ENCODE measurements at regions not wholly inside any gene's neighbourhood (a gene's known extent, or its start where the extent isn't known, plus 50 kb on each side); places are given as distances from the start of the nearest gene placed in this dataset.
"Not testable (repeated sequence)": the region's sequence is repeated elsewhere in the genome, so short reads cannot be mapped to it uniquely, and the experiment has no call there.

- Mint-ChIP-seq H3K27me3 (ENCODE audit: low read depth) (no peaks in the 10 kb centered on the region), H3K27ac (no peak overlapping the region), H3K4me1 (peaks cover 4% of the 10 kb centered on the region), H3K4me3 (no peak overlapping the region), H3K9me3 (no peaks in the 10 kb centered on the region), H3K36me3 (no peaks in the 10 kb centered on the region)
- no peak for ATAC-seq
- ChIA-PET POLR2A (no interaction called here), CTCF (no interaction called here)
- TF ChIP-seq ZNF671 (CRISPR knock-in tag; IDR thresholded peaks at IDR 0.05) = no peak
- no peak for DNase-seq (ENCODE audit: low spot score)
Measured at GRCh38 chr4:167868163-167868562, 224.2 kb upstream of the ANXA10 start.

DNA sequence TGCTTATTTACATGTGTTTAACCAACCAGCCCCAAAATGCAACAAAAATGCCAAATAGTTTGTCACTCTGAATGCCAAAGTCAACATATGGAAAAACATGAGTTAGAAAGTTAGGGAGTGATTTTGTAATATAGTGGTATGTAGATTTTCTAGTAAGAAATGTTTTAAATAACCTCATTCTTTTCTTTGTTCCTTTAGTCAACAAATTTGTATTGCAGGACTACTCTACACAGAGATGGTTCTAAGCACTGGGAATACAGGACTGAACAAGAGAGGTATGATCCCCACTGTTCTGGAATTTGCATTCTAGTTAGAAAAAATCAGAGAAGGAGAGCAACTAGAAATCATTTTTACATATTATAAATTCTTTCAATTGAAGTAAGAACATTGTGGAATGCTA, 218.8 kb upstream of the ANXA10 start:
- TF ChIP-seq, protein P1, sequence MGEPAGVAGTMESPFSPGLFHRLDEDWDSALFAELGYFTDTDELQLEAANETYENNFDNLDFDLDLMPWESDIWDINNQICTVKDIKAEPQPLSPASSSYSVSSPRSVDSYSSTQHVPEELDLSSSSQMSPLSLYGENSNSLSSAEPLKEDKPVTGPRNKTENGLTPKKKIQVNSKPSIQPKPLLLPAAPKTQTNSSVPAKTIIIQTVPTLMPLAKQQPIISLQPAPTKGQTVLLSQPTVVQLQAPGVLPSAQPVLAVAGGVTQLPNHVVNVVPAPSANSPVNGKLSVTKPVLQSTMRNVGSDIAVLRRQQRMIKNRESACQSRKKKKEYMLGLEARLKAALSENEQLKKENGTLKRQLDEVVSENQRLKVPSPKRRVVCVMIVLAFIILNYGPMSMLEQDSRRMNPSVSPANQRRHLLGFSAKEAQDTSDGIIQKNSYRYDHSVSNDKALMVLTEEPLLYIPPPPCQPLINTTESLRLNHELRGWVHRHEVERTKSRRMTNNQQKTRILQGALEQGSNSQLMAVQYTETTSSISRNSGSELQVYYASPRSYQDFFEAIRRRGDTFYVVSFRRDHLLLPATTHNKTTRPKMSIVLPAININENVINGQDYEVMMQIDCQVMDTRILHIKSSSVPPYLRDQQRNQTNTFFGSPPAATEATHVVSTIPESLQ (CRISPR knock-in tag; IDR thresholded peaks at IDR 0.05) = no peak
- TF ChIP-seq CBFB (CRISPR knock-in tag; IDR thresholded peaks at IDR 0.05; ENCODE audit: low read depth) (no peak), NFATC4 (CRISPR knock-in tag; IDR thresholded peaks at IDR 0.05) (no peak), ZNF416 (CRISPR knock-in tag; IDR thresholded peaks at IDR 0.05) (no peak)
- ChIA-PET POLR2A (no interaction called here), CTCF (no interaction called here)
- Mint-ChIP-seq H3K36me3 (peaks cover 25% of the 10 kb centered on the region), H3K27ac (no peak overlapping the region), H3K27me3 (ENCODE audit: low read depth) (peaks cover 6% of the 10 kb centered on the region), H3K4me3 (no peak overlapping the region), H3K4me1 (peaks cover 34% of the 10 kb centered on the region), H3K9me3 (peaks cover 25% of the 10 kb centered on the region)
- ATAC-seq (no peak), DNase-seq (ENCODE audit: low spot score) (no peak)

DNA sequence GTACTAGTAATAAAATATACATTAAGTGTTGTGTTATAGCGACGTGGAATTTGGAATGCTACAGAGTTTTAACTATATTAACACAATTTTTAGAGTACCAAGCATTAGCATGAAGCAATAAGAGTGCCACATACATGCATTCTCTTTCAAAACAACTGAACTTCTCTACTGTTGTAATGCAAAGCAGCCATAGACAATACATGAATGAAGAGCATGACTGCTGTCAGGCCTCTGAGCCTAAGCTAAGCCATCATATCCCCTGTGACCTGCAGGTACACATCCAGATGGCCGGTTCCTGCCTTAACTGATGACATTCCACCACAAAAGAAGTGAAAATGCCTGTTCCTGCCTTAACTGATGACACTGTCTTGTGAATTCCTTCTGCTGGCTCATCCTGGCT, 216.2 kb upstream of the ANXA10 start:
- DNase-seq (ENCODE audit: low spot score); CTCF ChIA-PET; H3K27me3 Mint-ChIP-seq (ENCODE audit: low read depth); POLR2A ChIA-PET; H3K4me3 Mint-ChIP-seq: not testable (repeated sequence)
- H3K27ac Mint-ChIP-seq = 0 out of 2 replicates have a peak overlapping the region, but pooled peaks have one; percentile 19
- peaks cover 42% of the 10 kb centered on the region for H3K4me1 Mint-ChIP-seq
- TF ChIP-seq, protein P2, sequence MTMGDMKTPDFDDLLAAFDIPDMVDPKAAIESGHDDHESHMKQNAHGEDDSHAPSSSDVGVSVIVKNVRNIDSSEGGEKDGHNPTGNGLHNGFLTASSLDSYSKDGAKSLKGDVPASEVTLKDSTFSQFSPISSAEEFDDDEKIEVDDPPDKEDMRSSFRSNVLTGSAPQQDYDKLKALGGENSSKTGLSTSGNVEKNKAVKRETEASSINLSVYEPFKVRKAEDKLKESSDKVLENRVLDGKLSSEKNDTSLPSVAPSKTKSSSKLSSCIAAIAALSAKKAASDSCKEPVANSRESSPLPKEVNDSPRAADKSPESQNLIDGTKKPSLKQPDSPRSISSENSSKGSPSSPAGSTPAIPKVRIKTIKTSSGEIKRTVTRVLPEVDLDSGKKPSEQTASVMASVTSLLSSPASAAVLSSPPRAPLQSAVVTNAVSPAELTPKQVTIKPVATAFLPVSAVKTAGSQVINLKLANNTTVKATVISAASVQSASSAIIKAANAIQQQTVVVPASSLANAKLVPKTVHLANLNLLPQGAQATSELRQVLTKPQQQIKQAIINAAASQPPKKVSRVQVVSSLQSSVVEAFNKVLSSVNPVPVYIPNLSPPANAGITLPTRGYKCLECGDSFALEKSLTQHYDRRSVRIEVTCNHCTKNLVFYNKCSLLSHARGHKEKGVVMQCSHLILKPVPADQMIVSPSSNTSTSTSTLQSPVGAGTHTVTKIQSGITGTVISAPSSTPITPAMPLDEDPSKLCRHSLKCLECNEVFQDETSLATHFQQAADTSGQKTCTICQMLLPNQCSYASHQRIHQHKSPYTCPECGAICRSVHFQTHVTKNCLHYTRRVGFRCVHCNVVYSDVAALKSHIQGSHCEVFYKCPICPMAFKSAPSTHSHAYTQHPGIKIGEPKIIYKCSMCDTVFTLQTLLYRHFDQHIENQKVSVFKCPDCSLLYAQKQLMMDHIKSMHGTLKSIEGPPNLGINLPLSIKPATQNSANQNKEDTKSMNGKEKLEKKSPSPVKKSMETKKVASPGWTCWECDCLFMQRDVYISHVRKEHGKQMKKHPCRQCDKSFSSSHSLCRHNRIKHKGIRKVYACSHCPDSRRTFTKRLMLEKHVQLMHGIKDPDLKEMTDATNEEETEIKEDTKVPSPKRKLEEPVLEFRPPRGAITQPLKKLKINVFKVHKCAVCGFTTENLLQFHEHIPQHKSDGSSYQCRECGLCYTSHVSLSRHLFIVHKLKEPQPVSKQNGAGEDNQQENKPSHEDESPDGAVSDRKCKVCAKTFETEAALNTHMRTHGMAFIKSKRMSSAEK (CRISPR knock-in tag; IDR thresholded peaks at IDR 0.05; ENCODE audit: borderline replicate concordance) = peak; percentile 68; the same call in 1 of the 2 replicates
- peaks cover 27% of the 10 kb centered on the region for H3K36me3 Mint-ChIP-seq
- ATAC-seq = peak; percentile 80
- H3K9me3 Mint-ChIP-seq = peaks cover 36% of the 10 kb centered on the region

DNA sequence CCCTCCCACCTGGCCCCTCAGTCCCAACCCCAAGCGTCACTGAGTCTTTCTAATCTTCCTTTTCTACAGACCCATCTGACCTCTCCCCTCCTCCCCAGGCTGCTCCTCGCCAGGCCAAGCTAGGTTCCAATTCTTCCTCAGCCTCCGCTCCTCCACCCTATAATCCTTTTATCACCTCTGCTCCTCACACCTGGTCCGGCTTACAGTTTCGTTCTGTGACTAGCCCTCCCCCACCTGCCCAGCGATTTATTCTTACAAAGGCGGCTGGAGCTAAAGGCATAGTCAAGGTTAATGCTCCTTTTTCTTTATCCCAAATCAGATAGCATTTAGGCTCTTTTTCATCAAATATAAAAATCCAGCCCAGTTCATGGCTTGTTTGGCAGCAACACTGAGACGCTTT, 214.5 kb upstream of the ANXA10 start:
- H3K4me3 Mint-ChIP-seq, POLR2A ChIA-PET, CTCF ChIA-PET: not testable (repeated sequence)

DNA sequence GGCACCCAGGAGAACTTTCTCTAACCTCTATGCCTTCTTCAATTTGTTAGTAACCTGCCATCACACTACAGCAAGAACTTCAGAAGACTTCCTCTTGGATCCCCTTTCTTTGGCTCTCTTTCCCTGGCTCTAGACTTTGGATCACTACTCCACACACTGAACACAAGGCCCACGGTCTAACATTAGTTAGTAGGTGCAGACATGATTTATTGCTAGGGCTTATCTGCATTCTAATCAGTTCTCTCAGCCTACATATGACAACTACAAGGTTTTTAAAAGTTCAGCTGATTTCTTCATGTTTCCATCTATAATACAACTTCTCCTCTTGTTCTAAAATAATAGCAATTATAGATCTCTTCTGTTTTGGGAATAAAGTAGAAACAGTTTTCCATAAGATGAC, 209.1 kb upstream of the ANXA10 start:
- Mint-ChIP-seq H3K4me3 (no peak overlapping the region), H3K4me1 (peaks cover 23% of the 10 kb centered on the region), H3K9me3 (peaks cover 19% of the 10 kb centered on the region), H3K27ac (no peak overlapping the region), H3K36me3 (peaks cover 12% of the 10 kb centered on the region), H3K27me3 (ENCODE audit: low read depth) (no peaks in the 10 kb centered on the region; the same call in 1 of the 2 replicates)
- DNase-seq (ENCODE audit: low spot score) (no peak), ATAC-seq (no peak)
- POLR2A ChIA-PET = no interaction called here
- CTCF ChIA-PET = no interaction called here
- TF ChIP-seq NFYB (CRISPR knock-in tag; conservative IDR thresholded peaks at IDR 0.05; ENCODE audit: low read depth) = no peak
- TF ChIP-seq, protein P3, sequence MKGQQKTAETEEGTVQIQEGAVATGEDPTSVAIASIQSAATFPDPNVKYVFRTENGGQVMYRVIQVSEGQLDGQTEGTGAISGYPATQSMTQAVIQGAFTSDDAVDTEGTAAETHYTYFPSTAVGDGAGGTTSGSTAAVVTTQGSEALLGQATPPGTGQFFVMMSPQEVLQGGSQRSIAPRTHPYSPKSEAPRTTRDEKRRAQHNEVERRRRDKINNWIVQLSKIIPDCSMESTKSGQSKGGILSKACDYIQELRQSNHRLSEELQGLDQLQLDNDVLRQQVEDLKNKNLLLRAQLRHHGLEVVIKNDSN (CRISPR knock-in tag; IDR thresholded peaks at IDR 0.05) = no peak
- TF ChIP-seq OVOL2 (CRISPR knock-in tag; IDR thresholded peaks at IDR 0.05; ENCODE audit: borderline replicate concordance) = no peak
- no peak for TF ChIP-seq ARID4B (CRISPR knock-in tag; IDR thresholded peaks at IDR 0.05; ENCODE audit: borderline replicate concordance)
- TF ChIP-seq ZNF396 (CRISPR knock-in tag; IDR thresholded peaks at IDR 0.05; ENCODE audit: borderline replicate concordance) = no peak
- no peak for TF ChIP-seq ZNF219 (CRISPR knock-in tag; IDR thresholded peaks at IDR 0.05; ENCODE audit: borderline replicate concordance)
- TF ChIP-seq, protein P4, sequence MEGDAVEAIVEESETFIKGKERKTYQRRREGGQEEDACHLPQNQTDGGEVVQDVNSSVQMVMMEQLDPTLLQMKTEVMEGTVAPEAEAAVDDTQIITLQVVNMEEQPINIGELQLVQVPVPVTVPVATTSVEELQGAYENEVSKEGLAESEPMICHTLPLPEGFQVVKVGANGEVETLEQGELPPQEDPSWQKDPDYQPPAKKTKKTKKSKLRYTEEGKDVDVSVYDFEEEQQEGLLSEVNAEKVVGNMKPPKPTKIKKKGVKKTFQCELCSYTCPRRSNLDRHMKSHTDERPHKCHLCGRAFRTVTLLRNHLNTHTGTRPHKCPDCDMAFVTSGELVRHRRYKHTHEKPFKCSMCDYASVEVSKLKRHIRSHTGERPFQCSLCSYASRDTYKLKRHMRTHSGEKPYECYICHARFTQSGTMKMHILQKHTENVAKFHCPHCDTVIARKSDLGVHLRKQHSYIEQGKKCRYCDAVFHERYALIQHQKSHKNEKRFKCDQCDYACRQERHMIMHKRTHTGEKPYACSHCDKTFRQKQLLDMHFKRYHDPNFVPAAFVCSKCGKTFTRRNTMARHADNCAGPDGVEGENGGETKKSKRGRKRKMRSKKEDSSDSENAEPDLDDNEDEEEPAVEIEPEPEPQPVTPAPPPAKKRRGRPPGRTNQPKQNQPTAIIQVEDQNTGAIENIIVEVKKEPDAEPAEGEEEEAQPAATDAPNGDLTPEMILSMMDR (IDR thresholded peaks at IDR 0.05) = no peak

More for the DNA sequence above, 214.5 kb upstream of the ANXA10 start:
- Mint-ChIP-seq H3K9me3 (peaks cover 36% of the 10 kb centered on the region), H3K36me3 (peaks cover 27% of the 10 kb centered on the region), H3K4me1 (peaks cover 53% of the 10 kb centered on the region)
- H3K27ac Mint-ChIP-seq; DNase-seq (ENCODE audit: low spot score); ATAC-seq; H3K27me3 Mint-ChIP-seq (ENCODE audit: low read depth): not testable (repeated sequence)
